ENCODE measurements at regions not wholly inside any gene's neighbourhood (a gene's known extent, or its start where the extent isn't known, plus 50 kb on each side); places are given as distances from the start of the nearest gene placed in this dataset.

DNA sequence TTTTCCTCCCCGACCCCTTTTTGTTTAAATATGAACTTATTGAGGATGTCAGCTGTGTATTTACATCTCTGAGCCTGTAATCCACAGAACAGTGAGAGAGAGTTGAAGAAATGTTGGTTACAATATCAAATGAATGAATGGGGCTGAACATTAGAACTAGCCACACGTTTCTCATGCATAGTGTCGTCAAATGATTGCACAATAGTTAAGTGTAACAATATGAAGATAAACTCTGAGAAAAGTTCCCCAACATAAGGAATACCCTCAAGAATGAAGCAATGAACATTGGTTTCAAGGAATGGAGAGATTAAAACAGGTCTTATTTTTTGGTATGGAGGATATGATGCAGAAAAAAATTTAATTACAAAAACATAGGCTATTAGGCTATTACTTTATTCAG lies 100.5 kb upstream of the DTNBP1 start:
- TF ChIP-seq, protein P1, sequence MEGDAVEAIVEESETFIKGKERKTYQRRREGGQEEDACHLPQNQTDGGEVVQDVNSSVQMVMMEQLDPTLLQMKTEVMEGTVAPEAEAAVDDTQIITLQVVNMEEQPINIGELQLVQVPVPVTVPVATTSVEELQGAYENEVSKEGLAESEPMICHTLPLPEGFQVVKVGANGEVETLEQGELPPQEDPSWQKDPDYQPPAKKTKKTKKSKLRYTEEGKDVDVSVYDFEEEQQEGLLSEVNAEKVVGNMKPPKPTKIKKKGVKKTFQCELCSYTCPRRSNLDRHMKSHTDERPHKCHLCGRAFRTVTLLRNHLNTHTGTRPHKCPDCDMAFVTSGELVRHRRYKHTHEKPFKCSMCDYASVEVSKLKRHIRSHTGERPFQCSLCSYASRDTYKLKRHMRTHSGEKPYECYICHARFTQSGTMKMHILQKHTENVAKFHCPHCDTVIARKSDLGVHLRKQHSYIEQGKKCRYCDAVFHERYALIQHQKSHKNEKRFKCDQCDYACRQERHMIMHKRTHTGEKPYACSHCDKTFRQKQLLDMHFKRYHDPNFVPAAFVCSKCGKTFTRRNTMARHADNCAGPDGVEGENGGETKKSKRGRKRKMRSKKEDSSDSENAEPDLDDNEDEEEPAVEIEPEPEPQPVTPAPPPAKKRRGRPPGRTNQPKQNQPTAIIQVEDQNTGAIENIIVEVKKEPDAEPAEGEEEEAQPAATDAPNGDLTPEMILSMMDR (IDR thresholded peaks at IDR 0.05 in 2 of 3, conservative IDR thresholded peaks at IDR 0.05 in 1 of 3; ENCODE audit: control insufficient read depth in 2 of 3, extremely low read depth in 1 of 3, insufficient read depth in 1 of 3, low read depth in 3 of 3, low read length in 3 of 3): no peak
- TF ChIP-seq HDAC2 (IDR thresholded peaks at IDR 0.05) (no peak), SP1 (IDR thresholded peaks at IDR 0.05; ENCODE audit: low read depth, low read length) (no peak), POLR2A (IDR thresholded peaks at IDR 0.05; ENCODE audit: low read depth, low read length) (no peak)
- TF ChIP-seq, protein P2, sequence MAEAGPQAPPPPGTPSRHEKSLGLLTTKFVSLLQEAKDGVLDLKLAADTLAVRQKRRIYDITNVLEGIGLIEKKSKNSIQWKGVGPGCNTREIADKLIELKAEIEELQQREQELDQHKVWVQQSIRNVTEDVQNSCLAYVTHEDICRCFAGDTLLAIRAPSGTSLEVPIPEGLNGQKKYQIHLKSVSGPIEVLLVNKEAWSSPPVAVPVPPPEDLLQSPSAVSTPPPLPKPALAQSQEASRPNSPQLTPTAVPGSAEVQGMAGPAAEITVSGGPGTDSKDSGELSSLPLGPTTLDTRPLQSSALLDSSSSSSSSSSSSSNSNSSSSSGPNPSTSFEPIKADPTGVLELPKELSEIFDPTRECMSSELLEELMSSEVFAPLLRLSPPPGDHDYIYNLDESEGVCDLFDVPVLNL (IDR thresholded peaks at IDR 0.05; ENCODE audit: low read depth, low read length): no peak

Measured in GM12878 (cell line).